ENCODE measurements at regions not wholly inside any gene's neighbourhood (a gene's known extent, or its start where the extent isn't known, plus 50 kb on each side); places are given as distances from the start of the nearest gene placed in this dataset.

DNA sequence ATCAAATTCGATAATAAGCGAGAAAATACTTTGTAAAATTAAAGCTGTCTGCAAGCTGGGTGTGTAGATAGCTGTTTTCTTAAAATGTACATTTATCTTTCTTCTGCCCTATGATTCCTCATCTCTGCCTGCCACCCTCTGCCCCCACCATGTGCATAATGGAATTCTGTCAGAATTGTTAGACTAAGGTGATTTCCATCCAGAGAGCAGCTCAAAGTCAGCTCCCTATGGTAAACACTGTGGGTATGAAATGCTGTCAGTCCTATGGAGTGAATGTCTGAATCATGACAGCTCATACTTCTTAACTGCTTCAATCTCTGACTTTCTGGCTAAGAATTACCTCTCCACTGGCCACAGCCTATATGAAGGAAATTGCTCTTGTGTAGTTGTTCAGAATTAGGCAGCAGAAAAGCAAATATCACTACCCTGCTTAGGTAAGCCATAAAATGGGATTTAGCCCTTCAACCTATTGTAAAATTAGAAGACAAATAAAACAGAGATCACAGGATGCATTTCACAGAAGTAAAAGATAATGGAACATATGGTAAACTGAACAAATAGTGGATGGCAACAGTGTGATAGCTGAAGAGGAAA lies 137.7 kb downstream of the CD8B2 start:
- intact Hi-C loops (cut with DNase I) = no loop called here
- H3K4me3 ChIP-seq = no peak overlapping the region
- WGBS, 2 donors = 60 to 91% methylated on average over 2 of the region's 2 CpGs
- no peak overlapping the region for H3K27ac ChIP-seq
- H3K36me3 ChIP-seq = no peaks in the 10 kb centered on the region
- H3K27me3 ChIP-seq = no peaks in the 10 kb centered on the region
- TF ChIP-seq POLR2A (IDR thresholded peaks at IDR 0.05) (no peak), CTCF (IDR thresholded peaks at IDR 0.05) (no peak)
- H3K9me3 ChIP-seq = peaks cover 0 to 12% (median 6%) of the 10 kb centered on the region in 3 donors
- DNase-seq = no peak
- no peaks in the 10 kb centered on the region for H3K4me1 ChIP-seq

DNA sequence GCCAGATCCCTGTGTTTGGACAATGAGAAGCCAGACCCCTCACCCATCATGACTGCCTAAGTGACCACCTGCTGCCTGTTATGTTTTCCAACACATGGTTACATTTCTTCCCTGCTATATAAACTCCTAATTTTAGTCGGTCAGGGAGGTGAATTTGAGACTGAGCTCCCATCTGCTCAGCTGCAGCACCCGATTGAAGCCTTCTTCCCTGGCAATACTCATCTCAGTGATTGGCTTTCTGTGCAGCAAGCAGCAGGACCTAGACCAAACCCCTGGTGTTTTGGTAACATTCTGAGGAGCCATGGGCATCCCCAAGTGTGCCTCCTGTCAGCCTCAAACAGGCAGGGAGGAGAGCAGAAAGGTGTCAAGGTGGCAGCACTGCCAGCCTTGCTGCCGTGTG lies 141.2 kb downstream of the CD8B2 start:
- no peak for DNase-seq
- no peak overlapping the region for H3K4me3 ChIP-seq
- intact Hi-C loops (cut with DNase I) = no loop called here
- peaks cover 0 to 8% (median 0%) of the 10 kb centered on the region in 4 donors for H3K27me3 ChIP-seq
- no peak overlapping the region for H3K27ac ChIP-seq
- H3K4me1 ChIP-seq = no peaks in the 10 kb centered on the region
- no peak for TF ChIP-seq POLR2A (IDR thresholded peaks at IDR 0.05)
- TF ChIP-seq CTCF (IDR thresholded peaks at IDR 0.05) = no peak
- H3K9me3 ChIP-seq = peaks cover 0 to 12% (median 6%) of the 10 kb centered on the region in 3 donors
- WGBS, 2 donors = 71 to 94% methylated on average over 1 to 2 of the region's 3 CpGs
- H3K36me3 ChIP-seq = no peaks in the 10 kb centered on the region

- peaks cover 0 to 12% (median 6%) of the 10 kb centered on the region in 3 donors for H3K9me3 ChIP-seq
- no peak for DNase-seq
- intact Hi-C loops (cut with DNase I) = no loop called here
- H3K27ac ChIP-seq = no peak overlapping the region
- H3K27me3 ChIP-seq = peaks cover 0 to 8% (median 0%) of the 10 kb centered on the region in 4 donors
- 78 to 89% methylated on average over 3 of the region's 3 CpGs for WGBS, 2 donors
- H3K4me1 ChIP-seq = no peaks in the 10 kb centered on the region
- no peak overlapping the region for H3K4me3 ChIP-seq
- H3K36me3 ChIP-seq = no peaks in the 10 kb centered on the region
- no peak for TF ChIP-seq CTCF (IDR thresholded peaks at IDR 0.05)
Measured at GRCh38 chr2:106629981-106630380, 142.8 kb downstream of the CD8B2 start.

DNA sequence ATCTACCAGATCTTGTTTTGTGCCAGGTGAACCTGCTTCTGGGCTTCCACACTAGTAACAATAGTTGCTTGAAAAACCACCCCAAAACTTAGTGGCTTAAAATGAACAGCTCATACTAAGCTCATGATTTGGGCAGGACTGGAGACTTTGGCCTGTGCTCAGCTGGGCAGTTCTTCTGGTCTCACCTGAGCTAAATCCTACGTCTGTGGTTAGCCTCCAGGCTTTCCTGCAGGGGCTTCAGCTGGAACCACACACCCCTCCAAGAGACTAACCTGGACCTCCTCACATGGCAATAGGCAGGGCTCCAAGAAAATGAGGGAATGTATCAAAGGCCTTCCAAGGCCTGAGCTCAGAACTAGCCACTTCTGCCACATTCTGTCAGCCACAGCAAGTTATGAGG lies 144.1 kb downstream of the CD8B2 start:
- TF ChIP-seq CTCF (IDR thresholded peaks at IDR 0.05) (no peak), POLR2A (IDR thresholded peaks at IDR 0.05) (no peak)
- WGBS, 2 donors = 100% methylated on average over 1 of the region's 1 CpG; no CpG with 5 or more reads in 1 of the 2 donors
- intact Hi-C loops (cut with DNase I) = no loop called here
- Histone ChIP-seq H3K27me3 (peaks cover 0 to 8% (median 0%) of the 10 kb centered on the region in 4 donors), H3K36me3 (no peaks in the 10 kb centered on the region), H3K4me1 (no peaks in the 10 kb centered on the region), H3K9me3 (peaks cover 0 to 12% (median 6%) of the 10 kb centered on the region in 3 donors), H3K4me3 (no peak overlapping the region), H3K27ac (no peak overlapping the region)
- no peak for DNase-seq

- no peaks in the 10 kb centered on the region for H3K9me3 ChIP-seq
- no peaks in the 10 kb centered on the region for H3K27me3 ChIP-seq
- intact Hi-C loops (cut with DNase I) = no loop called here
- no peaks in the 10 kb centered on the region for H3K4me1 ChIP-seq
- 0% methylated on average over 1 of the region's 1 CpG for WGBS, 2 donors
- no peaks in the 10 kb centered on the region for H3K36me3 ChIP-seq
- DNase-seq = no peak
- TF ChIP-seq CTCF (IDR thresholded peaks at IDR 0.05) (peak in 4 of 6 experiments; percentile 25 to 50 (median 32)), POLR2A (IDR thresholded peaks at IDR 0.05) (no peak)
- no peak overlapping the region for H3K4me3 ChIP-seq
- H3K27ac ChIP-seq = no peak overlapping the region
Measured at GRCh38 chr2:106638043-106638442, 150.9 kb downstream of the CD8B2 start.
